ENCODE measurements at regions not wholly inside any gene's neighbourhood (a gene's known extent, or its start where the extent isn't known, plus 50 kb on each side); places are given as distances from the start of the nearest gene placed in this dataset.

DNA sequence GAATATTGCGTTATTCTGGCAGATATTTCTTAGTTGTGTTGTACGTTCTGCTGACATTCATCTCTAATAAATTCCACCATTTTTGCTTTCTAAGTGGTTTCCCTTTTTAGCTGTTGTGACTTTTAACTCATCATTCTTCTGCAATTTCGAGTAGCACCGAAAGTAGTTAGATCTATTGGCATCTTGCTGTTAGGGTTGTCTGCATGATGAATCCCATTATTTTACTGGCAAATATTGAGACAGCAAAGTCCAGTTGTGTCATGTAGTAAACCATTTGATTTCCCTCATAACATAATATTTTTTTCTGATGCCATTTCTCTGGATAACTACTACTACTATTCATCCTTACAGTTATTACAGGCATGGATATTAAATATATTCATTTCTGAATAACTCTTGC lies 143.9 kb downstream of the SLITRK1 start:
- Histone ChIP-seq H3K27ac (ENCODE audit: low read depth in 2 of 2, low read length in 2 of 2) (no peak overlapping the region), H3K36me3 (ENCODE audit: control insufficient read depth in 2 of 3, insufficient read depth in 3 of 3, low read length in 3 of 3) (no peaks in the 10 kb centered on the region), H3K9ac (ENCODE audit: low read length in 3 of 3) (no peak overlapping the region), H3K27me3 (ENCODE audit: control insufficient read depth, insufficient read depth, low read length) (no peaks in the 10 kb centered on the region), H3K4me1 (ENCODE audit: control insufficient read depth in 2 of 3, insufficient read depth in 2 of 3, low read depth in 1 of 3, low read length in 3 of 3) (no peaks in the 10 kb centered on the region), H3K4me3 (ENCODE audit: low read length in 3 of 3) (no peak overlapping the region), H3K9me3 (ENCODE audit: control insufficient read depth in 2 of 3, insufficient read depth in 1 of 3, low read length in 3 of 3) (no peaks in the 10 kb centered on the region)
- TF ChIP-seq, protein P1, sequence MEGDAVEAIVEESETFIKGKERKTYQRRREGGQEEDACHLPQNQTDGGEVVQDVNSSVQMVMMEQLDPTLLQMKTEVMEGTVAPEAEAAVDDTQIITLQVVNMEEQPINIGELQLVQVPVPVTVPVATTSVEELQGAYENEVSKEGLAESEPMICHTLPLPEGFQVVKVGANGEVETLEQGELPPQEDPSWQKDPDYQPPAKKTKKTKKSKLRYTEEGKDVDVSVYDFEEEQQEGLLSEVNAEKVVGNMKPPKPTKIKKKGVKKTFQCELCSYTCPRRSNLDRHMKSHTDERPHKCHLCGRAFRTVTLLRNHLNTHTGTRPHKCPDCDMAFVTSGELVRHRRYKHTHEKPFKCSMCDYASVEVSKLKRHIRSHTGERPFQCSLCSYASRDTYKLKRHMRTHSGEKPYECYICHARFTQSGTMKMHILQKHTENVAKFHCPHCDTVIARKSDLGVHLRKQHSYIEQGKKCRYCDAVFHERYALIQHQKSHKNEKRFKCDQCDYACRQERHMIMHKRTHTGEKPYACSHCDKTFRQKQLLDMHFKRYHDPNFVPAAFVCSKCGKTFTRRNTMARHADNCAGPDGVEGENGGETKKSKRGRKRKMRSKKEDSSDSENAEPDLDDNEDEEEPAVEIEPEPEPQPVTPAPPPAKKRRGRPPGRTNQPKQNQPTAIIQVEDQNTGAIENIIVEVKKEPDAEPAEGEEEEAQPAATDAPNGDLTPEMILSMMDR (IDR thresholded peaks at IDR 0.05; ENCODE audit: borderline replicate concordance, extremely low read depth, insufficient read depth), result no peak
- intact Hi-C loops (cut with DNase I), result no loop called here
- DNase-seq (no peak), FAIRE-seq (no peak)

DNA sequence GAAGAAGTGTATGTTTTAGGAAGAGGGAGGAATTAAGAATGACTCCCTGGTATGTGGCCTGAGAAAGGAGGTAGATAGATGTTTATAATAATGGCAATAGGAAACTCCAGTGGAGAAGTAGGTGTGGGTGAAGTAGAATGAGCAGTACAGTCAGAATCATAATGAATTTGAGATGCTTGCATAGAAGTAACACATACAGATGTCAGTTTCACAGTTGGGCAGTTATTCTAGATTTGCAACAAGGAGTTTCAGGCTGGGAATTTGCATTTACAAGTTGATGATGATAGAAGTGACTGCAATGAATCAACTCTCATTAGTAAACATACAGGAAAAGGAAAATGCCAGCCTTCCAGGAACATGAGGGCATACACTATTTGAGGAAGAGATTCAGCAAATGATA lies 149.0 kb downstream of the SLITRK1 start:
- DNase-seq (no peak), FAIRE-seq (no peak)
- Histone ChIP-seq H3K4me1 (ENCODE audit: control insufficient read depth in 2 of 3, insufficient read depth in 2 of 3, low read depth in 1 of 3, low read length in 3 of 3) (no peaks in the 10 kb centered on the region), H3K9me3 (ENCODE audit: control insufficient read depth in 2 of 3, insufficient read depth in 1 of 3, low read length in 3 of 3) (no peaks in the 10 kb centered on the region), H3K9ac (ENCODE audit: low read length in 3 of 3) (no peak overlapping the region), H3K27me3 (ENCODE audit: control insufficient read depth, insufficient read depth, low read length) (no peaks in the 10 kb centered on the region), H3K36me3 (ENCODE audit: control insufficient read depth in 2 of 3, insufficient read depth in 3 of 3, low read length in 3 of 3) (no peaks in the 10 kb centered on the region), H3K27ac (ENCODE audit: low read depth in 2 of 2, low read length in 2 of 2) (no peak overlapping the region), H3K4me3 (ENCODE audit: low read length in 3 of 3) (no peak overlapping the region)
- TF ChIP-seq, protein P1 (IDR thresholded peaks at IDR 0.05; ENCODE audit: borderline replicate concordance, extremely low read depth, insufficient read depth), result no peak
- intact Hi-C loops (cut with DNase I), result no loop called here

DNA sequence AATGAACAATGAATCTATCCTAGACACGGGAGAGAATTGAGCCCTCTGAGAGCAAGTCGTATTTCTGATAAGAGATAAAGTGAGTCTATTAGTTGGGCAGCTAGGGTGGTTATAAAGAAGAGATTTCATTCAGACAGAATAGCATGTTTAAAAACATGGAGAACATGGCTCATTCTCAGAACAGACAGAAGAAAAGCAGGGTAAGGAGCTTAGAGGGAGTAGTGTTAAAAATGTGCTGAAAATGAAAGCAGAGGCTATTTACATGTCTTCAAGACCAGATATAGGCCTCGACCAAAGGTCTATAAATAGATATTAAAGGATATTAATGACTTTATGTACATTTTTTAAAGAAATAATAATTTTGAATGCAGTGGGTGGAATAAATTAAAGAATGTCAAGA lies 149.5 kb downstream of the SLITRK1 start:
- Histone ChIP-seq H3K27ac (ENCODE audit: low read depth in 2 of 2, low read length in 2 of 2) (no peak overlapping the region), H3K4me1 (ENCODE audit: control insufficient read depth in 2 of 3, insufficient read depth in 2 of 3, low read depth in 1 of 3, low read length in 3 of 3) (no peaks in the 10 kb centered on the region), H3K9me3 (ENCODE audit: control insufficient read depth in 2 of 3, insufficient read depth in 1 of 3, low read length in 3 of 3) (no peaks in the 10 kb centered on the region), H3K27me3 (ENCODE audit: control insufficient read depth, insufficient read depth, low read length) (no peaks in the 10 kb centered on the region), H3K9ac (ENCODE audit: low read length in 3 of 3) (no peak overlapping the region), H3K4me3 (ENCODE audit: low read length in 3 of 3) (no peak overlapping the region), H3K36me3 (ENCODE audit: control insufficient read depth in 2 of 3, insufficient read depth in 3 of 3, low read length in 3 of 3) (no peaks in the 10 kb centered on the region)
- FAIRE-seq (no peak), DNase-seq (no peak)
- intact Hi-C loops (cut with DNase I), result no loop called here
- TF ChIP-seq, protein P1 (IDR thresholded peaks at IDR 0.05; ENCODE audit: borderline replicate concordance, extremely low read depth, insufficient read depth), result no peak

DNA sequence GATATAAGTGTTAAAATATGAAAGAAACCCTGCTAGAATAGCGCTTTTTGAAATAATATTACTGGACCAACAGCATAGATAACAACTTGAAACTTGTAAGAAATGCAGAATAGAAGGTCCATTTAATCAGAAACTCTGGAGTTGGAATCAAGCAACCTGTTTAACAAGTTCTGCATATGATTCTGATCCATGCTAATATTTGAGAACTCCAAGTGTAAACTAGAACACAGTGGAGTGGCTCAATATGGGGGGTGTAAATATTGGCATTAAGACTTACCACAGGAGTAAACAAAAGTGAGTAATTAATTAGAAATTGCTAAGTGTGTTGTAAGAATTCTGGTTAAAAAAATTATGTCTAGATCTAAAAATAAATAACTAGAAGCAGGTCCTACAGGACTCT lies 151.2 kb downstream of the SLITRK1 start:
- FAIRE-seq, result no peak
- intact Hi-C loops (cut with DNase I), result no loop called here
- Histone ChIP-seq H3K9me3 (ENCODE audit: control insufficient read depth in 2 of 3, insufficient read depth in 1 of 3, low read length in 3 of 3) (no peaks in the 10 kb centered on the region), H3K4me3 (ENCODE audit: low read length in 3 of 3) (no peak overlapping the region), H3K9ac (ENCODE audit: low read length in 3 of 3) (no peak overlapping the region), H3K27ac (ENCODE audit: low read depth in 2 of 2, low read length in 2 of 2) (no peak overlapping the region), H3K4me1 (ENCODE audit: control insufficient read depth in 2 of 3, insufficient read depth in 2 of 3, low read depth in 1 of 3, low read length in 3 of 3) (no peaks in the 10 kb centered on the region), H3K27me3 (ENCODE audit: control insufficient read depth, insufficient read depth, low read length) (no peaks in the 10 kb centered on the region), H3K36me3 (ENCODE audit: control insufficient read depth in 2 of 3, insufficient read depth in 3 of 3, low read length in 3 of 3) (no peaks in the 10 kb centered on the region)
- TF ChIP-seq, protein P1 (IDR thresholded peaks at IDR 0.05; ENCODE audit: borderline replicate concordance, extremely low read depth, insufficient read depth), result no peak
- DNase-seq, result no peak
